GM12891 (cell line): ENCODE measurements at regions not wholly inside any gene's neighbourhood (a gene's known extent, or its start where the extent isn't known, plus 50 kb on each side); places are given as distances from the start of the nearest gene placed in this dataset.

Experiments
- DNase-seq: peaks from one replicate; pipeline ENCODE4 v3.0.0; 2011; ENCODE audit warnings: low spot score; ENCODE audit not compliant: insufficient read length
- FAIRE-seq: peaks from 2 replicates; lab custom pipeline; 2011; peaks lifted over from hg19 to GRCh38; lab: Jason Lieb, UNC
- PAX5 ChIP-seq: IDR thresholded peaks from 2 replicates; pipeline ENCODE4 v1.6.1; 2011; ENCODE audit warnings: low read length, moderate library complexity, mild to moderate bottlenecking; ENCODE audit not compliant: insufficient read depth, severe bottlenecking
- POLR2A ChIP-seq: IDR thresholded peaks from 2 replicates; pipeline ENCODE4 v1.6.1; 2011; ENCODE audit warnings: low read depth, low read length, control low read depth
- POLR2AphosphoS5 ChIP-seq: IDR thresholded peaks from 2 replicates; pipeline ENCODE4 v1.6.1; 2011; ENCODE audit warnings: low read depth, low read length, control low read depth
- POU2F2 ChIP-seq: IDR thresholded peaks from 2 replicates; pipeline ENCODE4 v1.6.1; 2011; ENCODE audit warnings: low read depth, mild to moderate bottlenecking, control low read depth, low read length, moderate library complexity
- SPI1 ChIP-seq: IDR thresholded peaks from 2 replicates; pipeline ENCODE4 v1.6.1; 2011; ENCODE audit warnings: low read depth, low read length, control low read depth
- TAF1 ChIP-seq: IDR thresholded peaks from 2 replicates; pipeline ENCODE4 v1.6.1; 2011; ENCODE audit warnings: low read depth, low read length, control low read depth

- no peak for TF ChIP-seq PAX5
- no peak for TF ChIP-seq POLR2AphosphoS5
- TF ChIP-seq POU2F2: no peak
- TF ChIP-seq POLR2A: no peak
- TF ChIP-seq SPI1: no peak
- TF ChIP-seq TAF1: no peak
- DNase-seq (no peak), FAIRE-seq (no peak)
Observed at GRCh38 chr14:26870096-26870495, 272.3 kb upstream of the NOVA1 start.

GRCh38 chr14:26870722-26871617 is 273.1 kb upstream of the NOVA1 start:
- DNase-seq (no peak), FAIRE-seq (no peak)
- TF ChIP-seq PAX5 (no peak), TAF1 (no peak), POLR2A (no peak), POLR2AphosphoS5 (no peak), POU2F2 (no peak), SPI1 (no peak)

GRCh38 chr14:26872515-26873361 is 274.9 kb upstream of the NOVA1 start:
- FAIRE-seq (no peak), DNase-seq (no peak)
- no peak for TF ChIP-seq POU2F2
- TF ChIP-seq POLR2A: no peak
- no peak for TF ChIP-seq POLR2AphosphoS5
- no peak for TF ChIP-seq SPI1
- TF ChIP-seq TAF1: no peak
- no peak for TF ChIP-seq PAX5

- DNase-seq (no peak), FAIRE-seq (no peak)
- no peak for TF ChIP-seq POLR2A
- TF ChIP-seq POLR2AphosphoS5: no peak
- no peak for TF ChIP-seq SPI1
- no peak for TF ChIP-seq TAF1
- no peak for TF ChIP-seq PAX5
- TF ChIP-seq POU2F2: no peak
Observed at GRCh38 chr14:26873362-26873960, 275.6 kb upstream of the NOVA1 start.

- TF ChIP-seq POLR2A: no peak
- no peak for FAIRE-seq
- no peak for DNase-seq
Observed at GRCh38 chr14:26887847-26888246, 290.0 kb upstream of the NOVA1 start.

GRCh38 chr14:26888592-26888991 is 290.8 kb upstream of the NOVA1 start:
- TF ChIP-seq SPI1 (no peak), TAF1 (no peak), POLR2AphosphoS5 (no peak), PAX5 (no peak), POU2F2 (no peak), POLR2A (no peak)
- FAIRE-seq (no peak), DNase-seq (no peak)

- FAIRE-seq (no peak), DNase-seq (no peak)
- TF ChIP-seq SPI1 (no peak), POLR2AphosphoS5 (no peak), POU2F2 (no peak), TAF1 (no peak), POLR2A (no peak), PAX5 (no peak)
Observed at GRCh38 chr14:26896447-26896846, 298.6 kb upstream of the NOVA1 start.

- no peak for FAIRE-seq
- no peak for TF ChIP-seq SPI1
- no peak for TF ChIP-seq TAF1
Observed at GRCh38 chr14:26897196-26897595, 299.4 kb upstream of the NOVA1 start.

GRCh38 chr14:26905229-26905628 is 307.4 kb upstream of the NOVA1 start:
- DNase-seq: no peak
- TF ChIP-seq POLR2A (no peak), POU2F2 (no peak)
- FAIRE-seq: no peak

More at GRCh38 chr14:26897196-26897595, 299.4 kb upstream of the NOVA1 start:
- DNase-seq: no peak
